ENCODE measurements at regions not wholly inside any gene's neighbourhood (a gene's known extent, or its start where the extent isn't known, plus 50 kb on each side); places are given as distances from the start of the nearest gene placed in this dataset.

DNA sequence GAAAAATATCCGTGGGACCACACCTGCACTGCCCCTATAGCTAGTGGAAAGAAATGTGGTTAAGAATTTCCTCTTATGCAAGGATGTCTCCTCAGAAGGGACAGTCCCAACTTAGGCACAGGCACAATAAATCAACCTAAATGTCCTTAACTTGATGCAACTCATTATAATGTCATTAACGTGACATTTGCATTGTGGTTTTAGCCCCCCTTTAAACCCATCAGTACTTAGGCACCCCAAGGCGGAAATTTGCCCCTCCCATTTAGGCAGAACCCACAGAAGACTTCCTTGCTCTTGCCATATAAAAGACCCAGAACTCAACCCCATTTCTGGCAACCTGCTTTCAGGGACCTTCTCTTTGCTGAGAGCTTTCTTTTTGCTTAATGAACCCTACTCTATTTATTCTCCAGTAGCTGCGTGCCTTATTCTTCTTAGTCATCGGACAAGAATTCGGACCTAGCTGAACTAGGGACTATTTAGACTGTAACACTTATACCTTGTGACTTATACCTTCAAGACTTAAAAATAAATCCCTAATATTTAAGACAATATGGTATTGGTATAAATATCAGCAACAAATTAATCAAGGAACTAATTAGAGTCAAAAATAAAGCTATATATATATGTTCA, 1281.6 kb upstream of the TMEFF2 start:
- TF ChIP-seq POLR2A (IDR thresholded peaks at IDR 0.05) (no peak), POLR2AphosphoS5 (IDR thresholded peaks at IDR 0.05) (no peak), EP300 (IDR thresholded peaks at IDR 0.05) (no peak)
- TF ChIP-seq, protein P1, sequence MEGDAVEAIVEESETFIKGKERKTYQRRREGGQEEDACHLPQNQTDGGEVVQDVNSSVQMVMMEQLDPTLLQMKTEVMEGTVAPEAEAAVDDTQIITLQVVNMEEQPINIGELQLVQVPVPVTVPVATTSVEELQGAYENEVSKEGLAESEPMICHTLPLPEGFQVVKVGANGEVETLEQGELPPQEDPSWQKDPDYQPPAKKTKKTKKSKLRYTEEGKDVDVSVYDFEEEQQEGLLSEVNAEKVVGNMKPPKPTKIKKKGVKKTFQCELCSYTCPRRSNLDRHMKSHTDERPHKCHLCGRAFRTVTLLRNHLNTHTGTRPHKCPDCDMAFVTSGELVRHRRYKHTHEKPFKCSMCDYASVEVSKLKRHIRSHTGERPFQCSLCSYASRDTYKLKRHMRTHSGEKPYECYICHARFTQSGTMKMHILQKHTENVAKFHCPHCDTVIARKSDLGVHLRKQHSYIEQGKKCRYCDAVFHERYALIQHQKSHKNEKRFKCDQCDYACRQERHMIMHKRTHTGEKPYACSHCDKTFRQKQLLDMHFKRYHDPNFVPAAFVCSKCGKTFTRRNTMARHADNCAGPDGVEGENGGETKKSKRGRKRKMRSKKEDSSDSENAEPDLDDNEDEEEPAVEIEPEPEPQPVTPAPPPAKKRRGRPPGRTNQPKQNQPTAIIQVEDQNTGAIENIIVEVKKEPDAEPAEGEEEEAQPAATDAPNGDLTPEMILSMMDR (IDR thresholded peaks at IDR 0.05), result no peak
- H3K27ac ChIP-seq, result no peak overlapping the region
- 60 to 77% (median 75%) methylated on average over 6 of the region's 6 CpGs for WGBS, 5 donors

DNA sequence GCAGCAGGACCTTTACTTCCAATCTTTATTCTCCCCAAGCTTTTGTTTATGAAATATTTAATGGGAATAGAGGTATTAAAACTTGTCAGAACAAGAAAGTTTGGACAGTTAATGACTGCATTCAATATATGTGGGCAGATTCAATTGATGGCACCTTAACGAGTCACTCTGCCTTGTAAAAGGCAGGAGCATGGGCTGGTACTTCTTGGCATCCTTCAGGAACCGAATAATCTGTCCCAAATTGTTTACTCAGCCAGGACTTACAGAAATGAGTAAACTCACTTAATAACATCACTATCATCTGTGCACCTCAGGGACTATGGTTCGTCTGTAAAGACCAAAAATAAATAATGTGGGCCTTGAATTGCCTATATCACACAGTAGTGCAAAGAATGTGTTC, 1280.3 kb upstream of the TMEFF2 start:
- Histone ChIP-seq H3K9me3 (peaks cover 0 to 23% (median 17%) of the 10 kb centered on the region in 4 donors), H3K4me1 (no peaks in the 10 kb centered on the region), H3K27me3 (no peaks in the 10 kb centered on the region), H3K4me3 (no peak overlapping the region), H3K36me3 (no peaks in the 10 kb centered on the region), H3K27ac (no peak overlapping the region)
- WGBS, 5 donors, result 62 to 74% (median 69%) methylated on average over 3 of the region's 3 CpGs
- intact Hi-C loops (cut with DNase I; ENCODE audit: low total_unique reads), result no loop called here
- DNase-seq, result no peak
- TF ChIP-seq, protein P1 (IDR thresholded peaks at IDR 0.05), result no peak
- TF ChIP-seq POLR2AphosphoS5 (IDR thresholded peaks at IDR 0.05), result no peak
- no peak for TF ChIP-seq EP300 (IDR thresholded peaks at IDR 0.05)
- TF ChIP-seq POLR2A (IDR thresholded peaks at IDR 0.05), result no peak

More for the DNA sequence above, 1281.6 kb upstream of the TMEFF2 start:
- Histone ChIP-seq H3K4me3 (no peak overlapping the region), H3K4me1 (no peaks in the 10 kb centered on the region), H3K27me3 (no peaks in the 10 kb centered on the region), H3K36me3 (no peaks in the 10 kb centered on the region), H3K9me3 (peaks cover 0 to 23% (median 15%) of the 10 kb centered on the region in 4 donors)
- intact Hi-C loops (cut with DNase I; ENCODE audit: low total_unique reads), result no loop called here
- DNase-seq, result peak in 1 of 2 donors; percentile 3

DNA sequence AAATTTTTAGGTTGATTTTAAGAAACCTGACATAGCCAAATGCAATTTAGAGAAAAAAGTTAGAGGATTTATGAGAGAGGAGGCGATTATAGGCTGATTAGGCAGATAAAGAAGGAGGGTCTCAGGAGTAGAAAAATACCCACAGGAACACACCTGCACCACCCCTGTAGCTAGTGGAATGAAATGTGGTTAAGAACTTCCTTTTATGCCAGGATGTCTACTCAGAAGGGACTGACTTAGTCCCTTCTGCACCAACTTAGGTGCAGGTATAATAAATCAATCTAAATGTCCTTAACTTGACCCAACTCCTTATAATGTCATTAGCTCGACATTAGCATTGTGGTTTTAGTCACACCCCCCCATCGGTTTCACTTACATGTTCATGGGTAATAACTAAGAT, 1274.5 kb upstream of the TMEFF2 start:
- Histone ChIP-seq H3K36me3 (no peaks in the 10 kb centered on the region), H3K27ac (no peak overlapping the region), H3K9me3 (peaks cover 0 to 27% (median 19%) of the 10 kb centered on the region in 4 donors), H3K4me3 (no peak overlapping the region), H3K27me3 (no peaks in the 10 kb centered on the region), H3K4me1 (no peaks in the 10 kb centered on the region)
- WGBS, 5 donors, result 68 to 83% (median 79%) methylated on average over 3 of the region's 3 CpGs
- DNase-seq, result peak in 1 of 2 donors; percentile 2
- intact Hi-C loops (cut with DNase I; ENCODE audit: low total_unique reads), result no loop called here
- TF ChIP-seq POLR2AphosphoS5 (IDR thresholded peaks at IDR 0.05) (no peak), EP300 (IDR thresholded peaks at IDR 0.05) (no peak), POLR2A (IDR thresholded peaks at IDR 0.05) (no peak)
- TF ChIP-seq, protein P1 (IDR thresholded peaks at IDR 0.05), result no peak

DNA sequence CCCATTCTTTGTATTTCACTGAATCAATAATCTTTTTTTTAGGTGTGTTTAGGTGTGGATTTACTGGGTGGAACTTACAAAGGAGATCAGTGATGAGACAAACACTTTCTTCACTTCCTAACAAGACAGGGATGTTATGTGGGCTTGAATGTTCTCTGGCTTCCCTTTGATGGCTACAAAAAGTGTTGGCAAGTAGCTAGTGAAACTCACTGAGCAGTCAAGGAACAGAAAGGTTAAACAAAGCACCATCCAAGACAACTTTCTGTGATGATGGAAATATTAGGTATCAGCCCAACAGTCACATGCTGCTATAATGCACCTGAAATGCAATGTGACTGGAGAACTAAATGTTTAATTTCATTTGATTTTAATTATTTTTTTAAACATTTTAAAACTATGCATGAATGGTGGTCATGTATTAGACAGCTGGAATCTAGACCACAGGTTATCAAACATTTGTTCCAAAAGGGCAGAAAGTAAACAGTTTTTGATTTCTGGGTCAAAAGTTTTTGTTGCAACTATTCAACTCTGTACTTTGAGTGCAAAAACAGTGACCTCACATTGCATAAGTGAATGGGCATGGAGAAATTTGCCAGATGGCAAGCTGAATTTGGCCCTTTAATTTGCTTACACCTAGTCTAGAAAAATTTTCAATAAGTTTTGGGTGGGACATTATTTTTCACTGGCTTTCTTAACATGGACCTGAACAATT, 1272.7 kb upstream of the TMEFF2 start:
- DNase-seq, result no peak
- Histone ChIP-seq H3K27me3 (no peaks in the 10 kb centered on the region), H3K27ac (no peak overlapping the region), H3K9me3 (peaks cover 0 to 12% (median 8%) of the 10 kb centered on the region in 4 donors), H3K4me3 (no peak overlapping the region), H3K36me3 (no peaks in the 10 kb centered on the region), H3K4me1 (no peaks in the 10 kb centered on the region)
- TF ChIP-seq POLR2A (IDR thresholded peaks at IDR 0.05), result no peak
- no peak for TF ChIP-seq EP300 (IDR thresholded peaks at IDR 0.05)
- TF ChIP-seq POLR2AphosphoS5 (IDR thresholded peaks at IDR 0.05), result no peak
- TF ChIP-seq, protein P1 (IDR thresholded peaks at IDR 0.05), result no peak
- intact Hi-C loops (cut with DNase I; ENCODE audit: low total_unique reads), result no loop called here

Measured in stomach (tissue), 8 donors.